Glutamatergic neuron (in vitro differentiated cells): ENCODE measurements at regions not wholly inside any gene's neighbourhood (a gene's known extent, or its start where the extent isn't known, plus 50 kb on each side); places are given as distances from the start of the nearest gene placed in this dataset.

ENCODE experiments used
- DNase-seq: peaks from one replicate; pipeline ENCODE4 v3.0.0; 2022
- H3K27ac Mint-ChIP-seq: one replicate; pipeline ENCODE4 v1.8.0; 2020; ENCODE audit warnings: mild to moderate bottlenecking, mixed read lengths, inconsistent platforms; ENCODE audit not compliant: unreplicated experiment
- H3K27me3 Mint-ChIP-seq: one replicate; pipeline ENCODE4 v1.8.0; 2020; ENCODE audit warnings: mild to moderate bottlenecking, moderate library complexity, mixed read lengths, inconsistent platforms; ENCODE audit not compliant: unreplicated experiment
- H3K36me3 Mint-ChIP-seq: one replicate; pipeline ENCODE4 v1.8.0; 2020; ENCODE audit warnings: mild to moderate bottlenecking, mixed read lengths, inconsistent platforms; ENCODE audit not compliant: unreplicated experiment
- H3K4me1 Mint-ChIP-seq: one replicate; pipeline ENCODE4 v1.8.0; 2020; ENCODE audit warnings: mild to moderate bottlenecking, low read depth, mixed read lengths, inconsistent platforms; ENCODE audit not compliant: unreplicated experiment
- H3K4me3 Mint-ChIP-seq: one replicate; pipeline ENCODE4 v1.8.0; 2020; ENCODE audit warnings: mild to moderate bottlenecking, mixed read lengths, inconsistent platforms; ENCODE audit not compliant: unreplicated experiment
- H3K9me3 Mint-ChIP-seq: one replicate; pipeline ENCODE4 v1.8.0; 2020; ENCODE audit warnings: mild to moderate bottlenecking, moderate library complexity, mixed read lengths, inconsistent platforms; ENCODE audit not compliant: unreplicated experiment
- CTCF ChIP-seq: fragments of 200-600 bp; sonication (generic); IDR thresholded peaks from one replicate; pipeline ENCODE4 v1.5.0; 2021; ENCODE audit not compliant: partially characterized antibody, unreplicated experiment

DNA sequence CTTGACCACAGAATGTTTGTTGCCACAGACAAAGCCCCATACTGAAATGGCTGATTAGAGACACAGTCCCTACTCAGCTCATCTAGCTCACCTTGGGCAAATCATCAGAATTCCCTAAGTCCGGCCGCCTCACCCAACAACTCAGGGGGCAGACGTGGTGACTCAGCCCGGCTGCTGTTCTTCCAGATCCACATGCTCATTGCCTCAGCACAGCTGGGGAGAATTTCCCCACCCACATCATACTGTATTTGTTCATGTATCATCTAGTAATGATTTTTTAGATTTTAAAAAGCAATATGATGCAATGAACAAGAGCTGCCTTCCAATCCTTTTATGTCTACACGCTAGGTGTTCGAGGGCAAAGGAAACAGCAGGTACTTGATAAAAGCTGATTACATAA, 333.8 kb upstream of the TENM3 start:
- no peak overlapping the region for H3K27ac Mint-ChIP-seq

GRCh38 chr4:181911420-181911819, 331.8 kb upstream of the TENM3 start:
- H3K27ac Mint-ChIP-seq = no peak overlapping the region
- H3K27me3 Mint-ChIP-seq = peaks cover 2% of the 10 kb centered on the region
- H3K9me3 Mint-ChIP-seq = peaks cover 5% of the 10 kb centered on the region
- no peaks in the 10 kb centered on the region for H3K4me1 Mint-ChIP-seq
- peaks cover 24% of the 10 kb centered on the region for H3K36me3 Mint-ChIP-seq
- no peak for DNase-seq
- no peak for TF ChIP-seq CTCF
- no peak overlapping the region for H3K4me3 Mint-ChIP-seq

More for the DNA sequence above, 333.8 kb upstream of the TENM3 start:
- Mint-ChIP-seq H3K36me3 (peaks cover 35% of the 10 kb centered on the region), H3K27me3 (peaks cover 2% of the 10 kb centered on the region), H3K4me1 (no peaks in the 10 kb centered on the region), H3K9me3 (peaks cover 8% of the 10 kb centered on the region), H3K4me3 (no peak overlapping the region)
- no peak for DNase-seq
- TF ChIP-seq CTCF = no peak

DNA sequence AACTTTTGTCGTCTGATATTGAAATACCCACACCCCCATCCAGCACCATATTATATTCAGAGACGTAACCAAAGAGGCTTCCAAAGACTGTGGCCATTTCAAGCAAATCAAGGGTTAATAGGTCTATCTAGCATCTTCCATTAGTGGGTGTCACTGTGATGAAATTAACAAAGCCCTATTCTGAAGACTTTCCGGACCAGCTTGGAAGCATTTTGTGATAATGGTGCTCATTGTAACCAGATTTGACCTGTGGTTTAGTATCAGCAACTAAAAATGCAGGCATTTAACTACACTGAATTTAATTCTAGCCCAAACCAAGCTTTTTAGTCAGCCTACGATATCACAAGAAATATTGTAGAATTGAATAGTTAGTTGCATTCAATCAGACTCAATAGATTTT, 309.7 kb upstream of the TENM3 start:
- H3K36me3 Mint-ChIP-seq = peaks cover 24% of the 10 kb centered on the region
- no peak overlapping the region for H3K27ac Mint-ChIP-seq
- no peak for TF ChIP-seq CTCF
- H3K4me1 Mint-ChIP-seq = no peaks in the 10 kb centered on the region
- no peak overlapping the region for H3K4me3 Mint-ChIP-seq
- DNase-seq = no peak
- no peaks in the 10 kb centered on the region for H3K27me3 Mint-ChIP-seq
- H3K9me3 Mint-ChIP-seq = peaks cover 3% of the 10 kb centered on the region

DNA sequence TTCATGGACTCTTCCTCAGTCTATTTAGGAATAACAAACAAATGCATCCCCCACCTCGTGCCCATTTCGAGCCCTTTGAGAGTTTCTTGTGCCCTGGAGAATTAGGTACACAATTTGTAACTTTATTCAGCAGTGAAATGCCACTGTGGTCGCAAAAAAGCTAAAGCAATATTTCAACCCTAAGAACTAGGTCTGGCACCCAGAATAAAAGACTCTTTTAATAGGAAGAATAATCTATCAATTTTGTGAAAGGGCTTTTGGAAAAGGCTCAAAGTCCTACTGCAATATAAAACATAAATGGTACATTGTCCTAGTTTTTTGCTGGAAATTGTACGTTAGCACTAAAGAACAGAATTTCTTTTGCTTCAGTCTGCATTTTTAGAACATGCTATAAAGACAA, 304.6 kb upstream of the TENM3 start:
- H3K36me3 Mint-ChIP-seq = no peaks in the 10 kb centered on the region
- no peaks in the 10 kb centered on the region for H3K9me3 Mint-ChIP-seq
- DNase-seq = no peak
- H3K4me1 Mint-ChIP-seq = peaks cover 2% of the 10 kb centered on the region
- no peak overlapping the region for H3K27ac Mint-ChIP-seq
- no peak overlapping the region for H3K4me3 Mint-ChIP-seq
- H3K27me3 Mint-ChIP-seq = no peaks in the 10 kb centered on the region
- no peak for TF ChIP-seq CTCF

- Mint-ChIP-seq H3K4me1 (peaks cover 2% of the 10 kb centered on the region), H3K4me3 (no peak overlapping the region), H3K9me3 (no peaks in the 10 kb centered on the region), H3K36me3 (no peaks in the 10 kb centered on the region), H3K27ac (no peak overlapping the region), H3K27me3 (no peaks in the 10 kb centered on the region)
- no peak for TF ChIP-seq CTCF
- DNase-seq = no peak
Observed at GRCh38 chr4:181939199-181939945, 303.8 kb upstream of the TENM3 start.
